NCI-H226 (cell line): ENCODE measurements at regions not wholly inside any gene's neighbourhood (a gene's known extent, or its start where the extent isn't known, plus 50 kb on each side); places are given as distances from the start of the nearest gene placed in this dataset.

Experiments used
- DNase-seq: peaks from one replicate; pipeline ENCODE4 v3.0.0-alpha.2; 2015

DNA sequence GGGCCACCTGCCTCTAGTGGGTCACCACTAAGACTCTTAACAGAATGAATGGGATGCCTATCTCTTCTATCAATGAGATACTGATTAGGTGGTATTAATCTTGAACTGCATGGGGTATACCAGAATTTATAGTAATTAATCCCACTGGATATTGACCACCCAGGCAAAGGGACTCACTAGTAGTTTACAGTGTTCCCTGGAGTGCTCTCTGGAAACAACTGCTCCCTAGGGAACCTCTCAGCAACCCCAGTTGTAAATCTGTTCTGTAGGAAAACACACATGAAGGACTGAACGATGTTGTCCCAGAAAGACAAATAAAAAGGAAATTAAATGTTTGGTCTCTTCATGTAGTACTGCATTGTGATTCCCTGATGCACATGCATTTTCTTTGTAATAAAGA, 430.5 kb downstream of the HLX start:
- no peak for DNase-seq

- DNase-seq, result no peak
Observed at GRCh38 chr1:221310180-221310579, 430.9 kb downstream of the HLX start.

DNA sequence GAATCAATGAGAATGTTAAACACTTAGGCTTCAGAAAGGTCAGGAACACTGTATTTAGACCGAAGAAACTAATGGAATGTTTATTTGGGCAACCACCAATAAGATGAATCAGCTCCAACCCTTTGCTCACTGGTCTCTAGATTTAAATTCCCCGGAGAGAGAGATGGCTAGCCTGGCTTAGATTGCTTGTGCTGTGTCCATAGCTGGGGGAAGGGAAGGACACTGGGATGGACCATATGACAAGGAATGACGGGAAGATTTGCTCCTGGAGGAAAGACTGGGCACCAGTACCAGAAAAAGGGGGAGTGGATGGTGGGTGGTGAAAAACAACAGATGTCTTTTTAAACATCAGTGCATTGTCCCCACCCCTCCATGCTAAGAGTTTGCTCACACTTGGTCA, 426.6 kb downstream of the DUSP10 start:
- no peak for DNase-seq

DNA sequence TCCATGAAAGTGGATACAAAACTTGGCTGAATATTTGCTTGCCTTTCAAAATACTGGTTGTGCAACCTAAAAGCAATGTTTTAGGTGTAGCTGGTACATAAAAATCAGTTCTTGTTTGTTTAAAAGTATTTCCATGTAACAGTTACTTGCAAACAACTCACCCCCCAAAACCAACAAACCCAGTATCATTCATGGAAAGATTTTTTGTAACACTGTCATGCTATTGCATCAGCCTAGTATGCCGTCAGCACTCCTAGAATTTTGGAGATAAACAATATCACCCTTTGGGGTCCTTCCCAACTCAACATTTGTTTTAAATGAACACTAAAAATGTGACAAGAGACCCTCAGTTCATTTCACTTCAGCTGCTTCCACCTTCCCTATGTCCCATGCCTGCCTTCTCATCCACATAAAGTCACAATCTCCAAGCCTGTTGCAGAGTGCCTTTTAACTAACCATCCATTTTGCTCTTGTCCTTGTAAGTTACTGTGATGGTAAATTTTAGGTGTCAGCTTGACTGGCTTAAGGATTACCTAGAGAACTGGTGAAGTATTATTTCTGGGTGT, 425.3 kb downstream of the DUSP10 start:
- DNase-seq, result no peak

DNA sequence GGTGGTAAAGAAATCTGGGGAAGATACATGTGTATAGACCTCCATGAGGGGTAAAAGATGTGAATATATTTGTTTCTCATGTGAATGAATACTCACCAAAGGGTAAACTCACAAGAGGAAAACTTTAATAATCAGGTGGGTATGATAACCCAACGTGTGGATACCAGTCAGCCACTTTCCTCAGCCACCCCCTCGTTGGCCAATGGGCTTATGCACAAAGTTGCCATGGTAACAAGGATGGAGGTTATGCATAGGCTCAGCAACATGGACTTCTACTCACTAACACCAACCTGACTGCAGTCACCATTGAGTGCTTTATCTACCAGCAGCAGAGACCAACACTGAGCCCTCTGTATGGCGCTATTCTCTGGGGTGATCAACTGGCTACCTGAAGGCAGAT, 424.4 kb downstream of the DUSP10 start:
- no peak for DNase-seq

DNA sequence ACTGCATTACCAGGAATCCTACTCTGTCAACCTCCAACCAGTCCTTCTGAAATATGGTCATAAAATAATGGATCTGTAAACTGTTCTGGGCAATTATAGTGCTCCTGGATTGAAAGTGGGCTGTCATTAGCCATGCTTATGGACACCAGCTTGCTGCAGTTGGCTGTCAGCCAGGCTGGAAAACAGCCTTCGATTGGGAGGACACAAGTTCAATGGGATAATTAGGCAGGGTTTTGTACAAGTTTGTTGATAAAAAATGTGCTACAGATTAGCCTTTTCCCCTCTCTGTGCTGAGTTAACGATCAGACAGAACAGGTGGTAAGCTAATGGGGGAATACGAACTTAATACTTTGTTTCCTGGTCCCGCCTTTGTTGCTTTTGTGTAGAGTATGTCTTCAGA, 413.9 kb downstream of the DUSP10 start:
- no peak for DNase-seq

GRCh38 chr1:221328371-221328770, 413.5 kb downstream of the DUSP10 start:
- no peak for DNase-seq

DNA sequence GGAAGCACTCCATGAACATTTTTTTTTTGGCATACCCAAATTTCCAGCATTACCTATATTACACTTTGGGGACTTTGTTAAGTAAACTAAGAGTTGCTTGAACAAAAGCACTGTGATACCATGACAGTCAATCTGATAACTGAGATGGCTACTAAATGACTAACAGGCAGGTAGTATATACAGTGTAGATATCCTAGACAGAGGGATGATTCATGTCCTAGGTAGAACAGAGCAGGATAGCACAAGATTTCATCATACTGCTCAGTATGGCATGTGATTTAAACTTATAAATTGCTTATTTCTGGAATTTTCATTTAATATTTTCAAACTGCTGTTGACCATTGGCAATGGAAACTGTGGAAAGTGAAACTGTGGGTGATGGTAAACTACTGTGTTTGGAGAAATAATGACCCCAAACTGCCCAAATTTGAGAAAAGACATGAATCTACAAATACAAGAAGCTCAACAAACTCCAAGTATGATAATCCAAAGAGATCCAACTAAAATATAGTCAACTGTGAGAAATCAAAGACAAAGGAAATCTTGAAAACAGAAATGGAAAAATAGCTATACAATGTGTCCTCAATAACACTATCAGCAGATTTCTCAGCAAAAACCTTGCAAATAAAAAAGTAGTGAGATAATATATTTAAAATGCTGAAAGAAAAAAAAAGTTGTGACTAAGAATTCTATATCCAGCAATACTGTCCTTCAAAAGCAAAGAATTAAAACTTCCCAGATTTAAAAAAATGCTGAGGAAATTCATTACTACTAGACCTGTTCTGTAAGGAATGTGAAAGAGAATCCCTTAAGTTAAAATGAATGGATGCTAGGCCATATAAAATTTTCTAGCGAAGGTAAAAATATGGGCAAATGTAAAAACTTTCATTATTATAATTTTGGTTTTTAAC, 410.4 kb downstream of the DUSP10 start:
- DNase-seq, result no peak

DNA sequence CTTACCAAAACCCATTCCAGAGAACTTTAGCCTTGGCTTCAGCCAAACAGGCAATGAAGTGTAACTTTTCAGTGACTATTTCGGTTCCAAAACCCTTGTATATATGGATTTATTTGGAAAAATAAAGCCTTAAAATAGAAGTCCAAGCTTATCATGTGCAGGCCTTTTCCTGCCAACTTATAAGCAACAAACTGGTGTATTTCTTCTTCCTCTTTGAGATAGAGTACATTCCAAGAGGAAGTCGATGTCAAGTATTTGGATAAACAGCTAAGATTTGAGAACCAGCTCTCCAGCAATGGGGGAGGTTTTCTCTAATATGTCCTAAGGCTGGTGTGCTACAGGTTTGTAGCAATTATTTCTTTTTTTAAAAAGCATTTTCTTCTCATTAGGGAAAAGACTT, 407.8 kb downstream of the DUSP10 start:
- peak; percentile 10 for DNase-seq

GRCh38 chr1:221335161-221336101, 406.5 kb downstream of the DUSP10 start:
- peak; percentile 4 for DNase-seq

DNA sequence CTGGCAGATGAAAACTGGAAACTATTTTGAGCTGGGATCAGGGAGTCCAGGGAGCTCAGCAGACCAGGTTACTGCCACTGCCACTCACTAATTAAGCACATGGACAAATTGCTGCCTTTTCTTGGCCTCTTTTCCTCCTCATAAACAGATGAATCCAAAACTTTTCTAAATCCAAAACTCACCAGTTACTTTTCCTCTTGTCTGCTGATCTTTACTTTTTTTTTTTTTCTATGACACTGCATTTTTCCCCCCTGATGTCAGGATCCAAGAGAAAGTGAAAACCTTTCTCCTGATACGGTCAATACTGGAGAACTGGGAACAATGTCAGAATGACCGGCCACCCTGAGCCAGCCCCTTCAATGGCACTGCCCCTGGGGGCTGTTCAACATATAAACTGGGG, 405.8 kb downstream of the DUSP10 start:
- DNase-seq, result no peak

DNA sequence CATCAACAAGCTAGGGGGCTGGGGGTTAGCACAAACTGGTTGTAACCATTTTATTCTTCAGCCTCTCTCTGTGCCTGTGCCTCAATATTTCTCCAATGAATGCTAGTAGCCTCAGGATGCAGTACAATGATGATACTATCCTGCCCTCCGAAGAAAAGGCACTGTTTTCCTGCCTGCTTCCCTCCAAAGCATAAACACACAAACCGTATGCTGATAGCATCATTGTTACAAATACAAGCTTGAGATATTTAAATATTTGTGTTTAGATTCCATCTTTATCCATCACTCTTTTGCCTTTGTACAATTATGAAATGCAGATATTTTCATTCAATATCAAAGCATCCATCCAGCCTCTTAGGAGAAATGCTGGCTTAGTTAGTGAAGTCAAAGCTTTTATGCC, 404.8 kb downstream of the DUSP10 start:
- no peak for DNase-seq

DNA sequence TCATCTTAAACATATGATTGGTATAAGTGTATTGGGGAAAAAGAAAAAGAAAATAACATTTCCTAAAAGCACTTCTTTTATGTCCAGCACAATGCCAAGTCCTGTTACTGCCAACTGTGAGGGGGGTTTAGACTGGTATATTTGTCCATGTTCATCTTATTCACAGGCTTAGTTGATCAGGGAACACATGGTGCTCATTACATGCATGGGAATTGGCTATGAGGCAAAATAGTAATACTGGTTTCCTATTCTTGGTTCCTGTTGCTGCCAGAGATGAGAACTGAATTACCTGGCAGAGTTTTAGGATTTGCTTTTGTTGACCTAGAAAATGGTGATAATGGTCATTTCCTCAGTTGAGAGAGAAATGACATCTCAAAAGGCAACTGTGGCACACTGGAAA, 398.8 kb downstream of the DUSP10 start:
- DNase-seq, result no peak

DNA sequence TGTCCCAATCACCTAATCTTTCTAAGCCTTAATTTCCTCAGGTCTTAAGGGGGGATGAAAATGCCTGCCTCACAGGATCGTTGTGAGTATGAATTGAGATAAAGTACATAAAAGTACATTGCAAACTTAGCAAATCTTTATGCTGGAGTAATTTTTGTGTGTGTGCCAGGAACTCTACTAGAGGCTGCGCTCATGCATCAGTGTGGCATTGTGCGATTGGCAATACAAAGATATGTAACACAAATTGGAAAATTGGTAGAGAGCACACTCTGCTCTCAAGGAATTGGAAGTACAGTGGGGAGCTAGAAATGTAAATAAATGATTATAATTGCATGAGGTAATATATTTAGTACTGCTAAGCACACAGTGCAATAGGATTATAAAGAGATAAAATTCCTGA, 398.3 kb downstream of the DUSP10 start:
- no peak for DNase-seq

DNA sequence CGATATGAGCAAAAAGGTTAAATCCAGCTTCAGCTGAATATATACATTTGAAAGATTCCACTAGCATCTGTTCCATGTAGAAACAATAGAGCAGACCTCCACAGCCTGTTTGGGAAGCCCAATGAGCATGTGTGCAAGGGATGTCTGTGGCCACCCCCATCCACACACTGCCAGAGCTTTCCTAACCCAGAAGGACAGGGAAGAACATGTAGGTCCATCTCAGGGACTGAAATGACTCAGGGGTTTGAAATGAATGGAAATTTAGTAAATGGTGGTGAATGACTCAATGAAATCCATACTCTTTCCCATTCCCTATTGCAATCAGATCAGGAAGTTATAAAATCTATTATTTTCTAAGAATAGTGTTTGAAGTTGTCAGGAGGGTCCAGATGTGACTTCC, 397.2 kb downstream of the DUSP10 start:
- no peak for DNase-seq

DNA sequence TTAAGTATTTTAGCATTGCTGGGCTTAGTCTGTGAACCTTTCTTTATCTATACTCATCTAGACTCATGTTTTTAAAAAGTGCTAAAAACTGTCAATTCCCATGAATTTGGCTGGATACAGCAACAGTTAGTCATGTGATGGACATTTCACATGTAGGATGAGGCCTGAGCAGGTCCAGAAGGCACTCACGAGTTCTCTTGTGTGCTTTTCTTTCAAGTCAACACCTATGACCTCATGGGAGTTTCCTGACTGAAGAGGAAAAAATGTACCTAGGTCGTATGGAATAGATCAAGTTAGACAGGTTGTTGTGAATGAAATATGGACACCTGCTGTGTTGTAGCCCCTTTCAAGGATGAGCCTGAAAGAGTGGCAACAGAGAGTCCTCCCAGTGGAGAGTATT, 394.2 kb downstream of the DUSP10 start:
- no peak for DNase-seq

DNA sequence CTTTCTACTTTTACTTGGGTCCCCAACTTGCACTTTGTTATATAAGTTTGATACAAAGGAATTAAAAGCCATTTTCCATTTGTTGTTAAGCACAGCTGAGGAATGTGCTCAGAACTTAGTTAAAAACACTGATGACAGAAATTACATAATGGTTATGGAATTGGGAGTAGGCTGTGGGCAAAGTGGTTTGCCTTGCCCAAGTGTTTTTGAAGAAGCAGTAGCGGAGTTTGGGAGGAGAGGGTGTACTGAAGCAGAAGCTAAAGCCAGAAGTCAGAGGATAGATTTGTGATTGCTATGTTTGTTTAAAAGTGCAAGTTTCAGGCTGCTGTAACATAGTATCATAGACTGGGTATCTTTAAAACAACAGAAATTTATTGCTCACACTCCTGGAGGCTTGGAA, 391.8 kb downstream of the DUSP10 start:
- no peak for DNase-seq

- no peak for DNase-seq
Observed at GRCh38 chr1:221356693-221357092, 385.2 kb downstream of the DUSP10 start.

- DNase-seq, result no peak
Observed at GRCh38 chr1:221363039-221363438, 378.9 kb downstream of the DUSP10 start.

GRCh38 chr1:221366495-221367110, 375.3 kb downstream of the DUSP10 start:
- DNase-seq, result no peak

- DNase-seq, result no peak
Observed at GRCh38 chr1:221371705-221372104, 370.2 kb downstream of the DUSP10 start.

DNA sequence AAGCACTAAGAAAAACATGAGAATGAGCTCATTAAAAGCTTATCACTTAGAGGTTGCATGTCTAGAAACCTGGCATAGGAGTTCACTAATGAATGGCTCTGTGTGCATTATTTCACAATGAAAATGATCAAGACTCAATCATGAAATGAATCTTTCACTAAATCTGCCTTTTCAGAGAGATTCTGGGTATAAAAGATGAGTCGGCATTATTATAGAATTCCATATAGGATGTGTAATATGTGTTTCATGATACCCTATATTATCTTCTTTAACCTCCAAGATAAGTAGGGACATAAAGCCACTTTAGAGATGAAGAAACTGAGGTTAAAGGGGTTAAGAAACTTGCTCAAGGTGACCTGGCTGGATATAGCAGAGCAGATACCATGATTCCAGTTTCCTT, 368.1 kb downstream of the DUSP10 start:
- DNase-seq, result no peak

- DNase-seq, result no peak
Observed at GRCh38 chr1:221376286-221376685, 365.6 kb downstream of the DUSP10 start.
